ENCODE measurements at regions not wholly inside any gene's neighbourhood (a gene's known extent, or its start where the extent isn't known, plus 50 kb on each side); places are given as distances from the start of the nearest gene placed in this dataset.
"Not testable (repeated sequence)": the region's sequence is repeated elsewhere in the genome, so short reads cannot be mapped to it uniquely, and the experiment has no call there.

DNA sequence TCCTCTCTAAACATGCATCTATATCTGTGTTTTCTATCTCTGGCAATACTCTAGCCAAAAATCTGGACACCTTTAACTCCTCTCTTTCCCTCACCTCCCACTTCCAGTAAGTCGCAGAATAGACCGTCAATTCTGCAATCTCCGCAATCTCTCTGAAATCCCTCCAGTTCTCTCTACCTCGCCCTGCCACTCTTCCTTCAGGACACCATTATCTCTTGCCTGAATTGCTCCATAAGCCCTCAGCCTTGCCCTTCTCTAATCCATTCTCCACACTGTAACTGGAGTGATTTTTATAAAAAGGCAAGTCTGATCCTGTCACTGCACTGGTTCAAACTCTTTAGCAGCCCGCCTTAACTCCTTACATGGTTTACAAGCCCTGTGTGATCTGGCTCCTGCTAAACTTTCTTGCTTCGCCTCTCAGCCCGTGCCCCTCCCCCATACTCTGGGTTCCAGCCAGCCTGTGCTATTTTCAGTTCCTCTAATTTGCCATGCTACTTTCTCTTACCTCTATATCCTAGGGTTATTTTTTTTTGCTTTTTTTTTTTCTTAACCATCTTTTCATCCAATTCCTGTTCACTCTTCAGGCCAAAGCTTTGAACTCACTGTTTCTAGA is 73.0 kb upstream of the ARL17B start:
- TF ChIP-seq, protein P1, sequence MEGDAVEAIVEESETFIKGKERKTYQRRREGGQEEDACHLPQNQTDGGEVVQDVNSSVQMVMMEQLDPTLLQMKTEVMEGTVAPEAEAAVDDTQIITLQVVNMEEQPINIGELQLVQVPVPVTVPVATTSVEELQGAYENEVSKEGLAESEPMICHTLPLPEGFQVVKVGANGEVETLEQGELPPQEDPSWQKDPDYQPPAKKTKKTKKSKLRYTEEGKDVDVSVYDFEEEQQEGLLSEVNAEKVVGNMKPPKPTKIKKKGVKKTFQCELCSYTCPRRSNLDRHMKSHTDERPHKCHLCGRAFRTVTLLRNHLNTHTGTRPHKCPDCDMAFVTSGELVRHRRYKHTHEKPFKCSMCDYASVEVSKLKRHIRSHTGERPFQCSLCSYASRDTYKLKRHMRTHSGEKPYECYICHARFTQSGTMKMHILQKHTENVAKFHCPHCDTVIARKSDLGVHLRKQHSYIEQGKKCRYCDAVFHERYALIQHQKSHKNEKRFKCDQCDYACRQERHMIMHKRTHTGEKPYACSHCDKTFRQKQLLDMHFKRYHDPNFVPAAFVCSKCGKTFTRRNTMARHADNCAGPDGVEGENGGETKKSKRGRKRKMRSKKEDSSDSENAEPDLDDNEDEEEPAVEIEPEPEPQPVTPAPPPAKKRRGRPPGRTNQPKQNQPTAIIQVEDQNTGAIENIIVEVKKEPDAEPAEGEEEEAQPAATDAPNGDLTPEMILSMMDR (IDR thresholded peaks at IDR 0.05 in 2 of 3, conservative IDR thresholded peaks at IDR 0.05 in 1 of 3; ENCODE audit: borderline replicate concordance in 1 of 3, insufficient read depth in 1 of 3, low read depth in 2 of 3, low read length in 2 of 3), result not testable (repeated sequence)
- not testable (repeated sequence) for TF ChIP-seq ZFX (IDR thresholded peaks at IDR 0.05); SIN3A (IDR thresholded peaks at IDR 0.05; ENCODE audit: low read depth); POLR2A (IDR thresholded peaks at IDR 0.05; ENCODE audit: borderline replicate concordance, extremely low read depth, insufficient read depth, insufficient read length); EGR1 (IDR thresholded peaks at IDR 0.05; ENCODE audit: low read depth); EZH2 (IDR thresholded peaks at IDR 0.05); POLR2AphosphoS5 (IDR thresholded peaks at IDR 0.05; ENCODE audit: low read depth, low read length); RAD21 (IDR thresholded peaks at IDR 0.05; ENCODE audit: low read depth); CEBPB (IDR thresholded peaks at IDR 0.05; ENCODE audit: low read depth); TCF7L2 (IDR thresholded peaks at IDR 0.05; ENCODE audit: borderline replicate concordance, extremely low read depth, insufficient read depth, insufficient read length); SP1 (IDR thresholded peaks at IDR 0.05; ENCODE audit: low read depth)
- TF ChIP-seq, protein P2, sequence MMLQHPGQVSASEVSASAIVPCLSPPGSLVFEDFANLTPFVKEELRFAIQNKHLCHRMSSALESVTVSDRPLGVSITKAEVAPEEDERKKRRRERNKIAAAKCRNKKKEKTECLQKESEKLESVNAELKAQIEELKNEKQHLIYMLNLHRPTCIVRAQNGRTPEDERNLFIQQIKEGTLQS (IDR thresholded peaks at IDR 0.05), result not testable (repeated sequence)
- TF ChIP-seq, protein P3, sequence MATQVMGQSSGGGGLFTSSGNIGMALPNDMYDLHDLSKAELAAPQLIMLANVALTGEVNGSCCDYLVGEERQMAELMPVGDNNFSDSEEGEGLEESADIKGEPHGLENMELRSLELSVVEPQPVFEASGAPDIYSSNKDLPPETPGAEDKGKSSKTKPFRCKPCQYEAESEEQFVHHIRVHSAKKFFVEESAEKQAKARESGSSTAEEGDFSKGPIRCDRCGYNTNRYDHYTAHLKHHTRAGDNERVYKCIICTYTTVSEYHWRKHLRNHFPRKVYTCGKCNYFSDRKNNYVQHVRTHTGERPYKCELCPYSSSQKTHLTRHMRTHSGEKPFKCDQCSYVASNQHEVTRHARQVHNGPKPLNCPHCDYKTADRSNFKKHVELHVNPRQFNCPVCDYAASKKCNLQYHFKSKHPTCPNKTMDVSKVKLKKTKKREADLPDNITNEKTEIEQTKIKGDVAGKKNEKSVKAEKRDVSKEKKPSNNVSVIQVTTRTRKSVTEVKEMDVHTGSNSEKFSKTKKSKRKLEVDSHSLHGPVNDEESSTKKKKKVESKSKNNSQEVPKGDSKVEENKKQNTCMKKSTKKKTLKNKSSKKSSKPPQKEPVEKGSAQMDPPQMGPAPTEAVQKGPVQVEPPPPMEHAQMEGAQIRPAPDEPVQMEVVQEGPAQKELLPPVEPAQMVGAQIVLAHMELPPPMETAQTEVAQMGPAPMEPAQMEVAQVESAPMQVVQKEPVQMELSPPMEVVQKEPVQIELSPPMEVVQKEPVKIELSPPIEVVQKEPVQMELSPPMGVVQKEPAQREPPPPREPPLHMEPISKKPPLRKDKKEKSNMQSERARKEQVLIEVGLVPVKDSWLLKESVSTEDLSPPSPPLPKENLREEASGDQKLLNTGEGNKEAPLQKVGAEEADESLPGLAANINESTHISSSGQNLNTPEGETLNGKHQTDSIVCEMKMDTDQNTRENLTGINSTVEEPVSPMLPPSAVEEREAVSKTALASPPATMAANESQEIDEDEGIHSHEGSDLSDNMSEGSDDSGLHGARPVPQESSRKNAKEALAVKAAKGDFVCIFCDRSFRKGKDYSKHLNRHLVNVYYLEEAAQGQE (IDR thresholded peaks at IDR 0.05; ENCODE audit: low read depth), result not testable (repeated sequence)

All from HCT116 (cell line).